OCI-LY7 (cell line): ENCODE measurements at regions not wholly inside any gene's neighbourhood (a gene's known extent, or its start where the extent isn't known, plus 50 kb on each side); places are given as distances from the start of the nearest gene placed in this dataset.

Source experiments
- BruUV-seq: library from RNA; stranded (reverse); fragments of 400-500 nt; replicated peaks from 2 replicates; lab custom pipeline; 2021; lab: Mats Ljungman, UMichigan
- CTCF ChIA-PET: fragments of 300-600 bp; sonication (Branson Sonifier 250); formaldehyde crosslinking; loops from one replicate; lab custom pipeline; 2022; ENCODE audit warnings: antibody characterized with exemption; ENCODE audit not compliant: unreplicated experiment; lab: Charles Lee
- POLR2A ChIA-PET: fragments of 300-600 bp; sonication (Branson Sonifier 250); formaldehyde crosslinking; loops from one replicate; lab custom pipeline; 2022; ENCODE audit warnings: antibody characterized with exemption; lab: Charles Lee
- DNase-seq: peaks from one replicate; pipeline ENCODE4 v3.0.0-alpha.2; 2015; ENCODE audit warnings: low spot score
- H2AFZ ChIP-seq: fragments of 200-600 bp; sonication (generic), shearing (Covaris generic); 2 replicates; pipeline ENCODE4 v1.6.1; 2014; ENCODE audit warnings: mild to moderate bottlenecking, antibody characterized with exemption, low read length, moderate library complexity
- H3K27ac ChIP-seq: fragments of 200-600 bp; sonication (generic); 2 replicates; pipeline ENCODE4 v1.5.1; 2014; ENCODE audit warnings: mixed run types, low read depth, mild to moderate bottlenecking, moderate library complexity, low read length, inconsistent platforms; ENCODE audit not compliant: poor library complexity, severe bottlenecking
- H3K36me3 ChIP-seq: fragments of 200-600 bp; sonication (generic); 2 replicates; pipeline ENCODE4 v1.6.1; 2014; ENCODE audit warnings: mild to moderate bottlenecking, antibody characterized with exemption, low read length, moderate library complexity, mixed read lengths; ENCODE audit not compliant: insufficient read depth
- H3K4me1 ChIP-seq: fragments of 200-600 bp; sonication (generic); 2 replicates; pipeline ENCODE4 v1.5.1; 2014; ENCODE audit warnings: mild to moderate bottlenecking, low read length; ENCODE audit not compliant: insufficient read depth, poor library complexity, severe bottlenecking
- H3K4me2 ChIP-seq: fragments of 200-600 bp; sonication (generic); 2 replicates; pipeline ENCODE4 v1.6.1; 2014; ENCODE audit warnings: mild to moderate bottlenecking, low read length
- H3K4me3 ChIP-seq: fragments of 200-600 bp; sonication (generic); 2 replicates; pipeline ENCODE4 v1.5.1; 2014; ENCODE audit warnings: mild to moderate bottlenecking, low read depth, low read length; ENCODE audit not compliant: poor library complexity, severe bottlenecking
- H3K79me2 ChIP-seq: fragments of 200-600 bp; sonication (generic); 2 replicates; pipeline ENCODE4 v1.6.1; 2016; ENCODE audit warnings: low read depth, mild to moderate bottlenecking, low read length, moderate library complexity, mixed read lengths; ENCODE audit not compliant: insufficient read depth
- H3K9me2 ChIP-seq: fragments of 200-600 bp; sonication (generic); 2 replicates; pipeline ENCODE4 v1.6.1; 2016; ENCODE audit warnings: mild to moderate bottlenecking, low read length, mixed read lengths; ENCODE audit not compliant: insufficient read depth
- H3K9me3 ChIP-seq: fragments of 200-600 bp; sonication (generic); 2 replicates; pipeline ENCODE4 v1.6.1; 2014; ENCODE audit warnings: mild to moderate bottlenecking, mixed run types, low read length, mixed read lengths
- H4K20me1 ChIP-seq: fragments of 200-600 bp; sonication (generic); 2 replicates; pipeline ENCODE4 v1.6.1; 2014; ENCODE audit warnings: mild to moderate bottlenecking, antibody characterized with exemption, low read length, moderate library complexity, mixed read lengths; ENCODE audit not compliant: insufficient read depth
- EZH2phosphoT487 ChIP-seq: fragments of 200-600 bp; sonication (generic); IDR thresholded peaks from 2 replicates; pipeline ENCODE4 v1.6.1; 2018; ENCODE audit warnings: low read depth, borderline replicate concordance, mild to moderate bottlenecking, mixed run types, antibody characterized with exemption, low read length, moderate library complexity, mixed read lengths
- intact Hi-C: fragments of 100-400 bp; cut with micrococcal nuclease; formaldehyde crosslinking; loops from one replicate; pipeline ENCODE4 v1.10.0; 2022; ENCODE audit not compliant: unreplicated experiment
- TF ChIP-seq, protein P1 (sequence below): fragments of 200-600 bp; sonication (generic); conservative IDR thresholded peaks from 2 replicates; pipeline ENCODE4 v1.5.1; 2014; ENCODE audit warnings: mild to moderate bottlenecking, antibody characterized with exemption, low read length, moderate library complexity, mixed read lengths

DNA sequence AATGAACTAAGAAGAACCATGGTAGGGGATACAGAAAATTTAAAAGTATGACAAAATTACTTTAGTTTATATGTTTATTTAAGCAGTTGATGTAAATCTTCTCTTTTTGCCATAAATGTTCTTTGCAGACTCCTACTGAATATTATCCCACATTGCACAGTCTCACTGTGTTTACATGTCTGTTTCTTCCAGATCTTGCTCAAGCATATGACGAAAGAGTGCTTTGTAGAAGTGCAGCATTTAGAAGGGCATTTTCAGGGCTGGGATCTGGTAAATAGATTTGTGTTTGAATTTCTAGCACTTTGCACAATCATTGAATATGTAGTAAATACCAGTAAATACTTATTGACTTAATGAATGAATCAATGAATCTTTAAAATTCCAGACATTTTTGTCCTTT is 152.0 kb upstream of the EPHA7 start:
- Histone ChIP-seq H3K4me2 (no peak overlapping the region), H4K20me1 (no peaks in the 10 kb centered on the region), H3K4me3 (no peak overlapping the region), H3K79me2 (no peaks in the 10 kb centered on the region), H3K4me1 (no peaks in the 10 kb centered on the region), H2AFZ (no peak overlapping the region), H3K9me3 (no peaks in the 10 kb centered on the region), H3K27ac (no peak overlapping the region), H3K9me2 (no peaks in the 10 kb centered on the region), H3K36me3 (no peaks in the 10 kb centered on the region)
- intact Hi-C loops, result no loop called here
- POLR2A ChIA-PET, result no interaction called here
- CTCF ChIA-PET, result no interaction called here
- TF ChIP-seq, protein P1, sequence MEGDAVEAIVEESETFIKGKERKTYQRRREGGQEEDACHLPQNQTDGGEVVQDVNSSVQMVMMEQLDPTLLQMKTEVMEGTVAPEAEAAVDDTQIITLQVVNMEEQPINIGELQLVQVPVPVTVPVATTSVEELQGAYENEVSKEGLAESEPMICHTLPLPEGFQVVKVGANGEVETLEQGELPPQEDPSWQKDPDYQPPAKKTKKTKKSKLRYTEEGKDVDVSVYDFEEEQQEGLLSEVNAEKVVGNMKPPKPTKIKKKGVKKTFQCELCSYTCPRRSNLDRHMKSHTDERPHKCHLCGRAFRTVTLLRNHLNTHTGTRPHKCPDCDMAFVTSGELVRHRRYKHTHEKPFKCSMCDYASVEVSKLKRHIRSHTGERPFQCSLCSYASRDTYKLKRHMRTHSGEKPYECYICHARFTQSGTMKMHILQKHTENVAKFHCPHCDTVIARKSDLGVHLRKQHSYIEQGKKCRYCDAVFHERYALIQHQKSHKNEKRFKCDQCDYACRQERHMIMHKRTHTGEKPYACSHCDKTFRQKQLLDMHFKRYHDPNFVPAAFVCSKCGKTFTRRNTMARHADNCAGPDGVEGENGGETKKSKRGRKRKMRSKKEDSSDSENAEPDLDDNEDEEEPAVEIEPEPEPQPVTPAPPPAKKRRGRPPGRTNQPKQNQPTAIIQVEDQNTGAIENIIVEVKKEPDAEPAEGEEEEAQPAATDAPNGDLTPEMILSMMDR, result no peak
- TF ChIP-seq EZH2phosphoT487, result no peak
- no peak for DNase-seq
- no TSS peak for BruUV-seq

- DNase-seq, result no peak
- no peak for TF ChIP-seq EZH2phosphoT487
- TF ChIP-seq, protein P1, result no peak
Measured at GRCh38 chr6:93568169-93568568, 148.8 kb upstream of the EPHA7 start.

GRCh38 chr6:93567164-93567563 is 147.8 kb upstream of the EPHA7 start:
- POLR2A ChIA-PET, result no interaction called here
- intact Hi-C loops, result no loop called here
- Histone ChIP-seq H4K20me1 (no peaks in the 10 kb centered on the region), H3K9me2 (no peaks in the 10 kb centered on the region), H3K4me3 (no peak overlapping the region), H3K36me3 (no peaks in the 10 kb centered on the region), H3K27ac (no peak overlapping the region), H3K79me2 (no peaks in the 10 kb centered on the region), H3K9me3 (no peaks in the 10 kb centered on the region), H3K4me1 (no peaks in the 10 kb centered on the region), H3K4me2 (no peak overlapping the region), H2AFZ (no peak overlapping the region)
- CTCF ChIA-PET, result no interaction called here
- no peak for TF ChIP-seq EZH2phosphoT487
- TF ChIP-seq, protein P1, result no peak
- no TSS peak for BruUV-seq
- DNase-seq, result no peak

More at GRCh38 chr6:93568169-93568568, 148.8 kb upstream of the EPHA7 start:
- no TSS peak for BruUV-seq
- Histone ChIP-seq H4K20me1 (no peaks in the 10 kb centered on the region), H3K9me2 (no peaks in the 10 kb centered on the region), H3K4me1 (no peaks in the 10 kb centered on the region), H3K36me3 (no peaks in the 10 kb centered on the region), H3K4me2 (no peak overlapping the region), H2AFZ (no peak overlapping the region), H3K27ac (no peak overlapping the region), H3K9me3 (no peaks in the 10 kb centered on the region), H3K79me2 (no peaks in the 10 kb centered on the region), H3K4me3 (no peak overlapping the region)
- intact Hi-C loops, result no loop called here
- CTCF ChIA-PET, result no interaction called here
- POLR2A ChIA-PET, result no interaction called here
